ENCODE measurements at regions not wholly inside any gene's neighbourhood (a gene's known extent, or its start where the extent isn't known, plus 50 kb on each side); places are given as distances from the start of the nearest gene placed in this dataset.
"Not testable (repeated sequence)": the region's sequence is repeated elsewhere in the genome, so short reads cannot be mapped to it uniquely, and the experiment has no call there.

DNA sequence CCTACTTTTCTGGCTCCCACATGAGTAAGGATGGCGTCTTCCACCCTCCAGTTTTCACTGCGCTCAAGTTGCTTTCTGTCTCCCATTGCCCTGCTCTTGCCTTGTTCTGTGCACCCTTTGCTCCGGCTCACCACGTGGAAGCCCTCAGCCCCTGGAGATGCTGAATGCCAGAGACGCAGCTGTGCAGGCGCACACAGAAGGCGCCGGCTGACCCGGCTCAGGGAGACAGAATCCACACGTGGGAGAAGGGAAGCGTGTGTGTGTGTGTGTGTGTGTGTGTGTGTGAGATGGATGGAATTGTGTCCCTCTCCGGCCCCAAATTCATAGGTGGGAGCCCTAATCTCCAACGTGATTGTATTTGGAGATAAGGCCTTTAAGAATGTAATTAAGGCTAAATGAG is 118.2 kb upstream of the ERRFI1 start:
- no peak for DNase-seq (ENCODE audit: low spot score)

DNA sequence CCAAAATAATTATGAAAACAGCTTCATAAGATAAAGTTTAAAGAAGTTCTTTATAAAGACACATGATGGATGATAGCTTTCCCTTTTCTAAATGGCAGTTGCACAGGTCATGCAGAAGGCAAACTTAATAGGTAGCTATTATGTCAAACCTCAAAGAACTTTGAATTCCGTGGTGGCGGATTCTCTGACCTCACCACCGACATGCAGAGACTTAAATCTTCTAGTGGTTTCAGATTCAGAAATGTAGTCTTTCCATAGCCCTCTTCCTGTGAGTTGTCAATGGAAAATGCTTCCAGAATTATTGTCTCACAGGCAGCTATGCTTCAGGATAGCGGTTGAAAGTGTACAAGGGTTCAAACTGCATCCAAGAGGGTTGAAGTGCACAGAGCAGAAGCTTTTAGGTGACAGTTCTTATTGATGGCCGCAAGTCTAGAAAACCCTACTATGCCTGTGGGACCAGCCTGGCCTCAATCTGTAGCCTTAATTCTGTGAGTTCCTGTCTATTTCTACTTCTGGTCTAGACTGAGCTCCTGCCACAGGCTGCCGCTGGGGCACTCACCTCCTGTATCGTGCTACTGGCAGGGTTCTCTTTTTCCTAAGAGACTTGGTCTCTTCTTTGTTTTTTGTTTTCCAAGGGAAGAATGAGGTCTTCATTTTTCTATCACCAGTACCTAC is 117.0 kb upstream of the ERRFI1 start:
- DNase-seq (ENCODE audit: low spot score), result no peak

DNA sequence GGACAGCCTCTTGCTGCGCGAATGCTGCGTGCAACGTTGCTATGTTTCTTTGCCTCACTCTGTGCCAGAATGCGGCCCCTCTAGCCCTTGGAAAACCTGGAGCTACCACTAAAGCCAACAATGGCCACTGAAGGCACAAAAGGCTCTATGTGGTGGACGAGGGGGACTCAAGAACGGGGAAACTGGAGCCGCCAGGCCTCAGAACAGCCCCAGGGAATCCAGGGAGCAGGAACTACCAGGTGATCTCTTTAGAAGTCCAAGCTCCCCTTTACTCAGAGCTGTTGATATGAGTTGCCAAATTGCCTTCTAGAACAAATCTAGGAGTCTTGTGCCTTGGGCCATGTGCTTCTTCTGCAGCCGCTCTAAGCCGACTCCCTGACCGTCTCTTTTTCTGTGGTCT is 113.8 kb upstream of the ERRFI1 start:
- no peak for DNase-seq (ENCODE audit: low spot score)

DNA sequence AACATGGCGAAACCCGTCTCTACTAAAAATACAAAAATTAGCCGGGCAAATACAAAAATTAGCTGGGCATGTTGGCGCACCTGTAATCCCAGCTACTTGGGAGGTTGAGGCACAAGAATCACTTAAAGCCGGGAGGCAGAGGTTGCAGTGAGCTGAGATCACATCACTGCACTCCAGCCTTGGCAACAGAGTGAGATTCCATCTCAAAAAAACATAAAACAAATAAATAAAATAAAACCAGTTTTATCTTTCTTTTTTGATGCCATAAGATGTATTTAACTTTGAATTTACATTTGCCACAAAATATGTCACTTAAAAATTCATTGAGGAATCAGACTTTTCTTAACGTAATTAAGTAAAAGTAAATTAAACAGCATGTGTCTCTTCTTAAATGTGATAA is 113.3 kb upstream of the ERRFI1 start:
- no peak for DNase-seq (ENCODE audit: low spot score)

DNA sequence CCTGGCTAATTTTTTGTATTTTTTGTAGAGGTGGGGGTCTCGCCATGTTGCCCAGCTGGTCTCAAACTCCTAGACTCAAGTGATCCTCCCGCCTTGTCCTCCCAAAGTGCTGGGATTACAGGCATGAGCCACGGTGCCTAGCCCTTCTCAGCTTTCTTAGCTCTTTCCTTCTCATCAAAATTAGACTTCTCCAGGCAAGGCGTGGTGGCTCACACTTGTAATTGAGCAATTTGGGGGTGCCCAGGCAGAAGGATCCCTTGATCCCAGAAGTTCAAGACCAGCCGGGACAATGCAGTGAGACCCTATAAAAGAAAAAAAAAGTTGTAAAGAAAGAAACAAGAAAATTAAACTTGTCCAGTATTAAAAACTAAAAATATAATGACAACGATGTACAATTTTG is 112.6 kb upstream of the ERRFI1 start:
- DNase-seq (ENCODE audit: low spot score), result no peak

DNA sequence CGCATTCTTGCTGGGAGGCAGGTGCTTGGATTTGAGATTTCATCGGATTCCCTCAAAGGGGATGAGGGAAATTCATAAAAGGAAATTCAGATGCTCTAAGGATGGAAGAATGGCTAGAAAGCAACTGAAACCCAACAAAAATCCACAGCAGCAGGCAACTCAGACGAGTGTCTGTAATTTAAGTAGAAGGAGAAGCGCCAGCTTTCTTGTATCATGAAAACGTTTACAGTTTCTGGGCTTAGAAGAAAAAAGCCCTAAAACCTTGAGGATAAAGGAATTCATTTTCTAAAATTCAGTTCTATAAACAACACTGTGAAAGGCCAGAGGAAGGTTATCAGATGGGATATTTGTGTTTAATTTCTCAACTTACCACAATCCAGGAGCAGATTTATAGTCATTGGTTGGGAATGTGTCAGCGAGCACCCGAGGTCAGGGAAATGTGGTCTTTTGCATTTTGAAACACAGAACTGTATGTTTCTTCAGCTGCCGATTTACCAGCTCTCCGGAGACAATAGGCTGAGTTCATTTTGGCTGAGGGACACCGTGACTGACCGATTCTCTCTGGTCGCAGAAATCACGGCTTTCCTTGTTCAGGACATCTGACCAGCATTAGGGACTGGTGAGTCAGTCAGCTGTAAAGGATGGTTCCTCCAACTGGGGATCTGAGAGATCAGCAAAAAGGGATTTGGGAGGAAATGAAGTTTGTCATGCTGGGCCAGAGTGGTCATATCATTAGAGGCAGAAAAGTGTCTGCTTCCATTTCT is 111.6 kb upstream of the ERRFI1 start:
- DNase-seq (ENCODE audit: low spot score), result no peak

DNA sequence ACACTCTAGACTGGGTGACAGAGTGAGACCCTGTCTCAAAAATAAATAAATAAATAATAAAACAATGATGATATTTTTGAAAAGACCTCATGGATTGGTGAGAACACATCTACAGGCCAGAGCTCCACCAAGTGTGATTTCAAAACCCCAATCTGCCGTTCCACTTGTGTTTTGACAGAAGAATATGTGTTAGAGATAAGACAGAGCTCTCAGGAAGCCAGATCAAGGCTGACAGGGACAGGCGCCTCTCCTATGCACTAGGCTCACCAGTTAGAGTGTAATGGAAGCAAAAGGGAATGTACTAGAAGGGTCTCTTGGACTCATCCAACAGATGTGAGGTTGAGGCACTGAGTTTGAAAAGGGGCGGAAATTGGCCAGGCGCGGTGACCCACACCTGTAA is 110.7 kb upstream of the ERRFI1 start:
- DNase-seq (ENCODE audit: low spot score), result no peak

DNA sequence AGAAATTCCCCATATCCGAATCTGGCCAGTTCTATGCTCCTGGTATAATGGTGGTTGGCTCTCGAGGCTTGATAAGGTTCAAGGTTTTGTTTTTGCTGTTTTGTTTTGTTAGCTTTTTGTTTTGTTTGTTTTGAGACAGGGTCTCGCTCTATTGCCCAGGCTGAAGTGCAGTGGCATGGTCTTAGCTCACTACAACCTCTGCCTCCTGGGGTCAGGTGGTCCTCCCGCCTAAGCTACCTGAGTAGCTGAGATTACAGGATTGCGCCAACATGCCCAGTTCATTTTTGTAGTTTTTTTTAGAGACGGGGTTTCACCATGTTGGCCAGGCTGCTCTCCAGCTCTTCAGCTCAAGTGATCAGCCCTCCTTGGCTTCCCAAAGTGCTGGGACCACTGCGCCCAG is 109.1 kb upstream of the ERRFI1 start:
- DNase-seq (ENCODE audit: low spot score), result no peak

DNA sequence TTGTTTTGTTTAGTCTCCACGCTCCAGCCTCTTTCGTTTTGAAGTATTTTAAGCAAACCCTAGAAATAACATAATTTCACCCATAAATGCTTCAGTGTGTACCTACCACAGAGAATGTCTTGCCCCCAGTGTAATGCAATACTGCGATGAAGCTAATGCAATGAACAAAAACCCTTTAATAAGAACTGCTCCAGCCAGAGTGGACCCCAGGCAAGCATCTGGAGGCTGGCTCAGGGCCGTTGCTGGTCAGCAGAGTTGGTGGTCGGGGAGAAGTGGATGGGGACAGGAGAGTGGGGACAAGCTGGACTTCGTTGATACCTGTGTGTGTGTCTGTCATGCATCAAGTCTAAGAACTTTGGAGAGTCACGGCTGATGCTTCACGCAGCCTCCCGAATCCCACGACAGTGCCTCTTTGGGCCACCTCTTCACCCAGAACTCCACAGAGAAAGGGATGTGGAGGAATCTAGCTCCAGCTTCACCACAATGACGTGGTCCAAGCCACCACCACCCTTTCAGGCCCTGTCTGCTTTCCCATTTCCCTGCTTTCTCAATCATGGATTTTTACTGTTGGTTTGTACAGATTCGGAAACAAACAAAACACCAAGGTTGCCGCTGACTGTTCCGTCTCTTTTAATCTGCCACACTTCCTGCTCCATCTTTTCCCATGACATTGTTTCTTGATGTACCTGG is 108.6 kb upstream of the ERRFI1 start:
- no peak for DNase-seq (ENCODE audit: low spot score)

DNA sequence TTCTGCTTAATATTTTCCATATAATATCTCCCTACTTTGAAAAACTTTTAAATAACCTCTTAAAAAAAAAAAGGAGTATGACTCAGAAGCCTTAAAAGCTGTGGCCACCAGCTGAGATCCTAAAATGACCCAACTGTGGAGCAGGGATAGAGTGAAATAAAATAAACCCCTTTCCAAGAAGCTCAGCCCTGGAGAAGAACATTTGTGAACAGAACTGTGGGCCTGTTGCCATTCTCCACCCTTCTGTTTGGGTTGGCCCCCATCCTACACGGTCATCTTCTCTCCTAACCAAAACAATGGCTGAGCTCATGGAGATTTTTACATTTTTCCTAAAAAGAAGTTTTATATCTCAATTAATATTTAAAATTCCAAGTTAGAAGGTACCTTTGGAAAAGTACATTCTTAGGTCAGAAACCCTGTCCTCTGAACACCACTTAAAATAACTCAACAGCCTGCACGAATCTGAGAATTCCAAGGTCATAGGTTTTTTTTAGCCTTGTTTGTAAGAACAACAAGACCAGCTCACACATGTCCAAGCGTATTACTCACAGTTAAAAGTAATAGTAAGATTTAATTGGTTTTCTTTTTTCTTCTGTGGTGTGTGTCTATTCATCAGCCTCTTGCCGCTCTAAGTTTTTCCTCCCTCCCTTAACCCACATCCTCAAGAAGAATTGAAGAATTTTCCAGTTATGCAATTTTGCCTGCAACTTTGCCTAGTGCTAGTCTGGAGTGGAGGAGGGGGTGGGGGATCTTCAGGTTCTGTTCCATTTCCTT is 107.7 kb upstream of the ERRFI1 start:
- DNase-seq (ENCODE audit: low spot score), result no peak

DNA sequence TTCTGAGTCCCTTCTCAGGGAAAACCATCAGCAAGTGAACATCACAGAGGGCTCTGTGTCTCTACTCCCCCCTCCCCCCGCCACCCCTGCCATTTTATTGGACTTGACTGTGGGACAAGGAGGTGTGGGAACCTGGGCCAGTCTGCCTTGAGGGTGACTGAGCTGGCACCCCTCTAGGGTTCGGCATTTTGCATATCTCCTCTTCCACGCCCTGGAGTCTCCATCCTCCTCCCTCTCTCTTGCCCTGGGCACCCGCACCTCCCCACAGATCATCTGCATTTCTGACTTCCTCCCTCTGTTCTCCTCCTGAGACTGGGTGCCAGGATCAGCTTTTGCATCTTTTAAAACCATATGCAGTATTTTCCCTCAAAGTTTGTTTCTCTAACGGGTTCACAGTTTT is 107.1 kb upstream of the ERRFI1 start:
- no peak for DNase-seq (ENCODE audit: low spot score)

DNA sequence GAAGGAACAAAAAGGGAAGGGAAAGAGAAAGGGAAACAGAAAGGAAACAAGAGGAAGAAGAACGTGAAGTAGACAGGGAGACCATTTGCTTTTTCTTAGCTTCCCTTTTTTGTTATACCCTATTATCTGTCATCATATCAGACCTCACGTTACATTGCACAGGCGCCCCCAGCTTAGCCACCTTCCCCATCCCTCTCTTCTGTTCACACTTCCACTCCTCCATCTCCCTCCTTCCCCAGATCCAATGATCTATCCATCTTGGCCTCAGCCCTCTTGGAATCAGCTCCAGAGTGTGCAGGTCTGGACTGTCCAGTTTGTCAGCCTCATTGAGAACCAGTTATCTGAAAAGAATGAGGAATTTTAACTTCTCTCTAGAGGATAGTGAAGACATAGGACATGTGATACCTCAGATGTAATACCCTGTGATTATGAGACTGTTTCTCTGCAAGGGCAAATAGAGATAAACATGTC is 101.1 kb upstream of the ERRFI1 start:
- no peak for DNase-seq (ENCODE audit: low spot score)

DNA sequence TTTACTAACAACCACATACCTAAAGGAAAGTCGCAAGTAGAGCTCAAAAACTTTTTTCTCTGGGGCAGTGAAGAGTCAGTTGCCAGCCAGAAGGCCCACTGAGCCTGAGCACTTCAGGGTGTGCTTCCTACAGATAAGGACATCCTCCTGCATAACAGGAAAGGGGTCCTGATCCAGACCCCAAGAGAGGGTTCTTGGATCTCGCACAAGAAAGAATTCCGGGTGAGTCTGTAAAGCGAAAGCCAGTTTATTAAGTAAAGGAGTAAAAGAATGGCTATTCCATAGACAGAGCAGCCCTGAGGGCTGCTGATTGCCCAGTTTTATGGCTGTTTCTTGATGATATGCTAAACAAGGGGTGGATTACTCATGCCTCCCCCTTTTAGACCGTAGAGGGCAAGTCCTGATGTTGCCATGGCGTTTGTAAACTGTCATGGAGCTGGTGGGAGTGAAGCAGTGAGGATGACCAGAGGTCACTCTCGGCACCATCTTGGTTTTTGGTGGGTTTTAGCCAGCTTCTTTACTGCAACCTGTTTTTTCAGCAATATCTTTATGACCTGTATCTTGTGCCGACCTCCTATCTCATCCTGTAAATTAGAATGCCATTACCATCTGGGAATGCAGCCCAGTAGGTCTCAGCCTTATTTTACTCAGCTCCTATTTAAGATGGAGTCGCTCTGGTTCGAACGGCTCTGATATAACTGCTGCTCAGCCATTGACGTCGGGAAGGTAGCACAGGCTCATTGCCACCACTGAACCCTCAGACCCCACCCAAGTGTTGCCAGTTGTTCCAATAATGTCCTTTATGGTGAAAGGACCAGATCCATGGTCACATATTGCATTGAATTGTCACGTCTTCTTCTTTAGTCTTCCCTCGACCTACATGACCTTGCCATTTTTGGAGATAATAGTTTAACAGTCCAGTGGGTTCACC is 96.6 kb upstream of the ERRFI1 start:
- no peak for DNase-seq (ENCODE audit: low spot score)

DNA sequence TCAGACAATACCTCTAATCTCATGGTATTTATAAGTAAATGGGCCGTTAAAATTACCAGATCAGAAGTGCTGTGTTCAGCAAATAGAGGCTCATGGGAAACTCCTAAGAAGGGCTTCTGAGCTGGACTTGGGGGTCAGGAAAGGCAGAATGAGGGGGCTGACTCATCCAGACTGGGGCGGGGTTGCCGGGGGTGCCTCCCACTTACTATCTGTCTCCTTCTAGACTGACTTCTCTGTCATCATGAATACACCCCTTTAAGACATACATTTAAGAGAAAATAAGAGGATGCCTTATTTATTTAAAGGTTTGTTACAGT is 96.0 kb upstream of the ERRFI1 start:
- no peak for DNase-seq (ENCODE audit: low spot score)

DNA sequence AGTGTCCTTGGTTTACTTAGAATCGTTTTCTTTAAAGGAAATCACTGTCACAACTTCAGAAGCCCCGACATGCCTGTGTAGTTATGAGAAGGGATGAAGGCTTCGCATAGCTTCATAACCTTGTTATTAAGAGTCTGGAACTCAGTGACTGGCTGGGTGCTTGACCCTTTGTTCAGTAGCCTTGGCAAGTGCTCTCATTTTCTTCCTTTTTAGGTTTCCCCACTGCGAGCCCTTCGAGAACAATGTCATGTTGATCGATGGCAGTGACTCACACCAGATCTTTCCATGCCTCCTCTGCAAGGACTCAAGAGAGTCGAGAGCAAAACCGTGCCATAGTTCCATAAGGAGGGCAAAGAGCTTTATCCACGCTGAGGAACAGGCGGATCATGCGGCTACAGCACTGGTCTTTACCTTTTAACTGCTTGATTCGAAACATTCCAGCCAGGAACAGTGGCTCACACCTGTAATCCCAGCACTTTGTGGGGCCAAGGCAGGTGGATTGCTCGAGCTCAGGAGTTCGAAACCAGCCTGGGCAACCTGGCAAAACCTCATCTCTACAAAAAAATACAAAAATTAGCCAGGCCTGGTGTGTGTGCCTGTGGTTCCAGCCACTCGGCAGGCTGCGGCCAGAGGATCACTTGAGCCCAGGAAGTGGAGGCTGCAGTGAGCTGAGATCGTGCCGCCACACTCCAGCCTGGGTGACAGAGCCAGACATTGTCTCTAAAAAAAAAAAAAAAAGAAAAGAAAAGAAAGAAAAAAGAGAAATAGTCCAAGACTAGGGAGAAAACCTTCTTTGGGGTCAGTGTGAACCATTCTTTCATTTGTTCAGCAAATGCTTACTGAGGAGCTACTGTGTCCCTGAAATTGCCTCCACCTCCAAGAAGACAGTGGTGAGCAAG is 95.4 kb upstream of the ERRFI1 start:
- DNase-seq (ENCODE audit: low spot score), result no peak

DNA sequence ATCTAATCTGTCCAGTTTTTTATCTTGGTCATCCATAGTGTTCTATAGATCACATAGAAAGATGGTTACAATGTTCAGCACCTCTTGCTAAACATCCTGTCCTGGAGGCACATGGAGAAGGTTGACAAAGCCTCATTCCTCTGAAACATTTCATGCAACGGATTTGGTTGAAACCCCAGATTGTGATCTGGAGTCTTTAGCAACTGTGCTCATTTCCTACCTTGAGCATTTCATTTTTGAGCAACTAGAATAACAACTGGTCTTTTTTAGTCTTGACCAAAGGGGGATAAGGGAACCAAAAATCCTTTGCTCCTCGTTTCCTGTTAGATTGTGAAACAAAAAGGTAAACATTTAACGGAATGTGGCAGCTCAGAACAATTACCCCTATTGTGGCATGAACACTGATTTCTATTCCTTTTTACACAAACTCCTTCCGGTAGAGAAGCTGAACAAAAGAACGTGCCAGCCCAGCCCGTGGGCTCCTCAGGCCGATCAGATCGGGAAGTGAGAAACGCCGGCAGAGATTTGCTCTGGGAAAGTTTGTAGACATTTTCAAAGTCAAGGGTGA is 94.7 kb upstream of the ERRFI1 start:
- DNase-seq (ENCODE audit: low spot score), result no peak

DNA sequence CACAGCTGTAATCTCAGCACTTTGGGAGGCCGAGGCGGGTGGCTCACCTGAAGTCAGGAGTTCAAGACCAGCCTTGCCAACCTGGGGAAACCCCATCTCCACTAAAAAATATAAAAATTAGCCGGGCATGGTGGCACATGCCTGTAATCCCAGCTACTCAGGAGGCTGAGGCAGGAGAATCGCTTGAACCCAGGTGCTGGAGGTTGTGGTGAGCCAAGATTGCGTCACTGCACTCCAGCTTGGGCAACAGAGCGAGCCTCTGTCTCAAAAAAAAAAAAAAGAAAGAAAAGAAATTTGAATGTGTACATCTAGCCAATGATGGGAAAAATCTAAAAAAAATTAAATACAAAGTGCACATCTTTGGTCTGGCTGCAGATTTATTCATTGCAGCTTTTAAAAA is 92.6 kb upstream of the ERRFI1 start:
- DNase-seq (ENCODE audit: low spot score), result not testable (repeated sequence)

DNA sequence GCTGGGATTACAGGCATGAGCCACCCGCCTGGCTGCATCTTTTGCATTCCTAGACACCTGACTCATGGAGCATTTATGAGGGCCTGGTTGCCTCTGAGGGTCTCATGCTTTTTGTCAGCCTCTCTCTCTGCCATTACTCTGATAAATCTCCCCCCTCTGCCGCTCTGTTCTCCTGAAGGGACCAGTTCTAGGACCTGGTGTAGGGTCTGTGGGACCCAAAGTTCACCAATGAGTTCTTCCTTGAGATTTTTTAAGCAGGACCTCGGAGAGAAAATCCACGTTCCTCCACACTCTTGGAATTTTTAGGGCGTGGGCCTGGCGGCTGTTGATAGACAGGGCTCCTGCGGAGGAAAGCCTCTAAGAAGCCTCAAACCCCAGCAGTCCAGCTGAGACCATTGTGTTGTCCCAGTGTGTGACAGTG is 91.9 kb upstream of the ERRFI1 start:
- DNase-seq (ENCODE audit: low spot score), result no peak

DNA sequence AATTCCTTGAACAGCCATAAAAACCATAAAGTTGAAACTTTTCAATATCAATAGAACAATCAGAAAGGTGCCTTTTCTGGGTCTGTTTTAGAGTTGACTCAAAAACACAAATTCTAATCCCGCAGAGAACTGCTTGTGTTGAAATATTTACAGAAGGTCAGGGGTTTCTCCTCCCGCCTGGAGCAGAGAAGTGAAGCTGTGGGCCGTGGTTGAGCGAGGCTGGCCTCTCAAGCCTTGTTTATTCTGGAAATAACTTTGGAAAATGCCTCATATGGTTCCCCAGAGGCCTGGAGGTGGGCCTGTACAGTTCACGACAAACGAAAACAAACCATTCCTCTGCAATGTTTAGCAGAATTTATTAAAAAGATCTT is 90.8 kb upstream of the ERRFI1 start:
- DNase-seq (ENCODE audit: low spot score), result no peak

DNA sequence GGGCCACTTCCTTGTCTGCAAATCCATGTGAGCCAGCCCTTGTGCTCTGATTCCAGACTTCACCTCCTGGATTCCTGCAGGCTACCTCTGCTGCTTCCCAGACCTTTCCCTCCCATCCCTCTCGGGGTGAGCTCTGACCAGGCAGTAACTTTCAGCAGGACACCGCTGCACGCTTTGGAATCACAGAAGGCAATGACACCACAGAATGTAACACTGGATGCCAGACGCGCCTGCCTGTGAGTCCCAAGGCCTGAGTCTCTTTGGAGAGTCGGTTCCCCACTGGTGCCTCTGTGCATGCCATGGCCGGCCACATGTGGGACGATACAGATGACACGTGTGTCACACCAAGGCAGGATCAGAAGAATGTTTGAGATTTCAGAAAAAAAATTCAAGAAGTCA is 89.7 kb upstream of the ERRFI1 start:
- no peak for DNase-seq (ENCODE audit: low spot score)
